ENCODE measurements at regions not wholly inside any gene's neighbourhood (a gene's known extent, or its start where the extent isn't known, plus 50 kb on each side); places are given as distances from the start of the nearest gene placed in this dataset.

- BruUV-seq (replicated peaks) = no TSS peak
- TF ChIP-seq CTCF (IDR thresholded peaks at IDR 0.05; ENCODE audit: insufficient read depth in 1 of 2, low read depth in 1 of 2, low read length in 1 of 2, severe bottlenecking in 1 of 2, unreplicated experiment in 1 of 2) = no peak
- no peaks in the 10 kb centered on the region for H3K4me1 ChIP-seq
- H3K9me3 ChIP-seq = no peaks in the 10 kb centered on the region
- H3K9me3 Mint-ChIP-seq (ENCODE audit: unreplicated experiment) = no peaks in the 10 kb centered on the region
- H3K4me1 Mint-ChIP-seq (ENCODE audit: low read depth, unreplicated experiment) = no peaks in the 10 kb centered on the region
- H3K27me3 Mint-ChIP-seq (ENCODE audit: insufficient read depth, unreplicated experiment) = no peaks in the 10 kb centered on the region
- no peak overlapping the region for H3K4me3 Mint-ChIP-seq (ENCODE audit: unreplicated experiment)
- no peak overlapping the region for H3K27ac Mint-ChIP-seq (ENCODE audit: unreplicated experiment)
- no peaks in the 10 kb centered on the region for H3K36me3 ChIP-seq (ENCODE audit: control insufficient read depth, insufficient read depth, low read length)
- ChIA-PET CTCF (no interaction called here), POLR2A (no interaction called here)
- peaks cover 5% of the 10 kb centered on the region for H3K36me3 Mint-ChIP-seq (ENCODE audit: insufficient read depth, unreplicated experiment)
- no peaks in the 10 kb centered on the region for H3K27me3 ChIP-seq (replicated peaks; ENCODE audit: control insufficient read depth, insufficient read depth, low read length)
- intact Hi-C loops (cut with micrococcal nuclease; ENCODE audit: unreplicated experiment) = no loop called here
- DNase-seq = no peak
- no peak overlapping the region for H3K4me3 ChIP-seq (ENCODE audit: low read depth, low read length)
Measured at GRCh38 chr1:5386371-5386770, 605.9 kb downstream of the NPHP4 start.

GRCh38 chr1:5385956-5386355 lies 606.3 kb downstream of the NPHP4 start:
- Histone ChIP-seq H3K36me3 (ENCODE audit: control insufficient read depth, insufficient read depth, low read length) (no peaks in the 10 kb centered on the region), H3K4me1 (no peaks in the 10 kb centered on the region), H3K27me3 (replicated peaks; ENCODE audit: control insufficient read depth, insufficient read depth, low read length) (no peaks in the 10 kb centered on the region), H3K4me3 (ENCODE audit: low read depth, low read length) (no peak overlapping the region), H3K9me3 (no peaks in the 10 kb centered on the region)
- no peak for TF ChIP-seq CTCF (IDR thresholded peaks at IDR 0.05; ENCODE audit: insufficient read depth in 1 of 2, low read depth in 1 of 2, low read length in 1 of 2, severe bottlenecking in 1 of 2, unreplicated experiment in 1 of 2)
- H3K4me1 Mint-ChIP-seq (ENCODE audit: low read depth, unreplicated experiment) = no peaks in the 10 kb centered on the region
- CTCF ChIA-PET = no interaction called here
- no peak overlapping the region for H3K27ac Mint-ChIP-seq (ENCODE audit: unreplicated experiment)
- no peak for DNase-seq
- POLR2A ChIA-PET = no interaction called here
- H3K4me3 Mint-ChIP-seq (ENCODE audit: unreplicated experiment) = no peak overlapping the region
- no peaks in the 10 kb centered on the region for H3K9me3 Mint-ChIP-seq (ENCODE audit: unreplicated experiment)
- no TSS peak for BruUV-seq (replicated peaks)
- H3K36me3 Mint-ChIP-seq (ENCODE audit: insufficient read depth, unreplicated experiment) = peaks cover 5% of the 10 kb centered on the region
- intact Hi-C loops (cut with micrococcal nuclease; ENCODE audit: unreplicated experiment) = no loop called here
- no peaks in the 10 kb centered on the region for H3K27me3 Mint-ChIP-seq (ENCODE audit: insufficient read depth, unreplicated experiment)

GRCh38 chr1:5385096-5385799 lies 607.0 kb downstream of the NPHP4 start:
- Histone ChIP-seq H3K27me3 (replicated peaks; ENCODE audit: control insufficient read depth, insufficient read depth, low read length) (no peaks in the 10 kb centered on the region), H3K4me3 (ENCODE audit: low read depth, low read length) (no peak overlapping the region), H3K36me3 (ENCODE audit: control insufficient read depth, insufficient read depth, low read length) (no peaks in the 10 kb centered on the region), H3K4me1 (no peaks in the 10 kb centered on the region), H3K9me3 (no peaks in the 10 kb centered on the region)
- H3K4me3 Mint-ChIP-seq (ENCODE audit: unreplicated experiment) = no peak overlapping the region
- DNase-seq = no peak
- ChIA-PET CTCF (no interaction called here), POLR2A (no interaction called here)
- H3K27me3 Mint-ChIP-seq (ENCODE audit: insufficient read depth, unreplicated experiment) = no peaks in the 10 kb centered on the region
- no peaks in the 10 kb centered on the region for H3K9me3 Mint-ChIP-seq (ENCODE audit: unreplicated experiment)
- no peak for TF ChIP-seq CTCF (IDR thresholded peaks at IDR 0.05; ENCODE audit: insufficient read depth in 1 of 2, low read depth in 1 of 2, low read length in 1 of 2, severe bottlenecking in 1 of 2, unreplicated experiment in 1 of 2)
- H3K27ac Mint-ChIP-seq (ENCODE audit: unreplicated experiment) = no peak overlapping the region
- no peaks in the 10 kb centered on the region for H3K4me1 Mint-ChIP-seq (ENCODE audit: low read depth, unreplicated experiment)
- intact Hi-C loops (cut with micrococcal nuclease; ENCODE audit: unreplicated experiment) = no loop called here
- peaks cover 5% of the 10 kb centered on the region for H3K36me3 Mint-ChIP-seq (ENCODE audit: insufficient read depth, unreplicated experiment)
- no TSS peak for BruUV-seq (replicated peaks)

All from Caco-2 (cell line).